ENCODE measurements at regions not wholly inside any gene's neighbourhood (a gene's known extent, or its start where the extent isn't known, plus 50 kb on each side); places are given as distances from the start of the nearest gene placed in this dataset.

DNA sequence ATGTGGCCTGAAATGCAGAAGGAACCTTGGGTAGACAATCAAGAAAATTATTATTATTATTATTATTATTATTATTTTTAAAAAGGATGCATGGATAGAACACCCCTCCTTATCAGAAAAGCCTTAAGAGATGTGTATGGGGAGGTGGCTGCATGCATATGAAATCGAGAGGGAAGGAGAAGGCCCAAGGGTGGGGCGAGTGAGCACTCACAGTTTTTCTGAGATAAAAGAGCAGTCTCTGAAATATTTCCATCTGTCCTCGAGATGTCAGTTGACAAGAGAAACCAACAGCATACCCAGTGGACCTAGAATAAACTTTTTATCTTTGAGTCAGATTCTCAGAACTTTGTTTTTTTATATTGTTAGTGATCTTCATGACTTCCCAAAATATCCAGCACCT, 282.9 kb downstream of the GPD2 start:
- no peak for TF ChIP-seq POLR2A (IDR thresholded peaks at IDR 0.05; ENCODE audit: low read length)
- TF ChIP-seq GATA1 (IDR thresholded peaks at IDR 0.05; ENCODE audit: low read depth, low read length) = no peak

Data from erythroblast (primary cell).